ENCODE measurements at regions not wholly inside any gene's neighbourhood (a gene's known extent, or its start where the extent isn't known, plus 50 kb on each side); places are given as distances from the start of the nearest gene placed in this dataset.

DNA sequence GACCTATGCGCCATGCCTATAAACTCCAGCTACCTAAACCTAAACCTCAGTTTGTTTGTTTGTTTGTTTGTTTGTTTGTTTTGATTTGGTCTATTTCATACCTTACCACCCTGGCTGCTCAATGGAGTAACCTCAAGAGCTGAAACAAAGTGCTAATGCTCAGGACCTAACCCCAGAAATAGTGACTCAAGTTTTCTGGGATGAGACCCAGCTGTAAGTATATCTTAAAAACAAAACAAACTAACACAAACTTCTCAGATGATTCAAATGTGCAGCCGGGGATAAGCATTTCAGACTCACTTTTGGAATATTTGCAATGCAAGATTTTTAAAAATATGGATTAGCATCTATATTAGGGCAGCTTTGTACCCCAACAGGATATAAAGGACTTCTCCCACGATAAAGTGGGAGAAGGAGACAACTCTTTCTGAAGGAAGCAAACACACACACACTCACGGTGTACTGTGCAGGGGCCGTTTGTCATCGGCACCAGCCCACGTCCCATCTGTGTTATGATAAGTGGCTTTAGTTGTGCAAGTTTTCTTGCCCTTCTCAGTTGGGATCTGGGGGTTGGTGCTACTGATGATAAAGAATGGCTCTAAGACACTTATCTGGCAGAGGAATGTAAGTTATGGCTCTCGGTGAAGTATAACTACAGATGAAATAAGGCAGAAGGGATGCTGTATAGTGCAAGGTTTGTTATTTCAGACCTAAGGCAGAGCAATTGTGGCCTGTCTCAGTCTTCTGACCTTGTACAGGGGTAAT lies 516.7 kb upstream of the TMEM132C start:
- no peak for DNase-seq

DNA sequence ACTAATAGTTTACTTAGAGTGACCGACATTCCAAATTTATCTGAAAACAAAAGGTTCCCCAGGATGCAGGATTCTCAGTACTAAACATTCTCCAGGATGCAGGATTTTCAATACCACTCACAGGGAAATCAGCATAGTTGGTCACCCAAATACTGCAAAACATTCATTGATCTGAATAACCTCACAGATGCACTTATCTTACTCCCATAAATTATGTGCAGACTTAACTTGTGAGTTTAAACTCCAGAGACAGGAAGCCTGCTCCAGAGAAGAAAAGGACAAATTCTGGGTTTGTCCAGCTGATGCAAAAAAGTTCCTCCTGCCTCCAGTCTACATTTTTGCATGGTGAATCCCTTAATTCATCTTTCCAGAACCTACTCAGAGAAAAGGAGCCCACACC lies 514.2 kb upstream of the TMEM132C start:
- no peak for DNase-seq

DNA sequence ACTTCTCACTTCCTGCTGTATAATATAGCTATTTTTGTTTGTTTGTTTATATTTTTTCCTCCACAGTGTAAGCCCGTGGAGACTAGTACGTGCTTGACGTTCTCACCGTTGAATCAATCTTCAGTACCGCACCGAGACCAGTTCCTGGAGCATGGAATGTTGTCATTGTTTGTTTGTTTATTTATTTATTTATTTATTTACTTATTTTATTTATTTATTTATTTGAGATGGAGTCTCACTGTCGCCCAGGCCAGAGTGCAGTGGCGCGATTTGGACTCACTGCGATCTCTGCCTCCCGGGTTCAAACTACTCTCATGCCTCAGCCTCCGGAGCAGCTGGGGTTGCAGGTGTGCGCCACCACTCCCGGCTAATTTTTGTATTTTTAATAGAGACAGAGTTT lies 506.6 kb upstream of the TMEM132C start:
- DNase-seq: no peak

DNA sequence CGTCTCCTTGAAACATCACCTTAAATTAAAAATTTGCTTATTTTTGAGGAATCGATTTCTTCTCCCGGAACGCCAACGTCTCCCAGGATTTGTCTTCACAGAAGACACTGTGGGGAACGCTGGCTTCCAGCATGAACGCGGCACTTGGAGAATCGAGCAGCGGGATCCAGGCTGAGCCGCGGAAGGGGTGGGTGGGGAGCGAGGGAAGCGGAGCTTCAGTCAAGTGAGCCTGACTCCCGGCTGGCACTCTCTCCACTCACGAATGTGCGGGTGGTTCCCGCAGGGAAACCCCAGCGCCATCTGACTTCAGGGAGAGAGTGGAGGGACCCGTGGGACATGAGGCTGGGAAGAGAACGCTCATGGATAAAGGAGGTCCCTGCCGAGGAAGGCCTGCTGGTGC lies 506.0 kb upstream of the TMEM132C start:
- no peak for DNase-seq

DNA sequence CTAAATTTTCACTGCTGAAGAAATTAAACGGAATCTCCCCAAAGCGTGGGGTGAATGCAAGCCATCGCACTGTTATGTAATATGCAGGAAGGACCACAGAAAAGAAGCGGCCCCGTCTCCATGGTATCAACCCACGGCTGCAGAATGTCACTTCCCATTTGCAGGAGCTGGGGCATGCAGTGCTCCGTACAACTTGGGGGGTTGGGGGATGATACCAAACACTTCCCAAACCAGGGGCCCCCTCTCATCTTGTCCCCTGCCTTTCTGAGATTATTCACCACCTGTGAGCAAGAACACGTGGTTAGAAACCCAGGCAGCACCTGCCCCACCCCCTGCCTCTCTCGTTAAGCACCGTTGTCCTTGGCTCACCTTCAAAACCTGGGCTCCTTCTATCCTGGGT lies 505.1 kb upstream of the TMEM132C start:
- peak; percentile 75 to 83 (median 81) for DNase-seq

DNA sequence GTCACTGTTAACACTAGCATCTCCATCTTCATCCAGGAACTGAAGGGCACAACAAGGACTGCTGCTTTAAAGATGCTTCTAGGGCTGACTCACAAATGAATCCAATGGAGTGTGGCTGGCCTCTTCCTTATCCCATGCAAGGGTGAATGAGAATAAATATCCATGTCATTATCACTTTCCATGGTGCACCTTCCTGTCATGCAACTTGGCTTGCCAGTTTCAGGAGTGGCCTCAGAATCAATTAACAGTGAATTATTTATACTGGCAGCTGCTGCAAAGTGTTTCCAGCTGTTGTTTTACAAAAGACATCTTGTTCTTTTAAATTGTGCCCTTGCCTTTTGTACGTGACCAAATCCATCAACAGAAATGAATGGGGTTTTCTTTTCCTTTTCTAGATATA lies 499.3 kb upstream of the TMEM132C start:
- no peak for DNase-seq

DNA sequence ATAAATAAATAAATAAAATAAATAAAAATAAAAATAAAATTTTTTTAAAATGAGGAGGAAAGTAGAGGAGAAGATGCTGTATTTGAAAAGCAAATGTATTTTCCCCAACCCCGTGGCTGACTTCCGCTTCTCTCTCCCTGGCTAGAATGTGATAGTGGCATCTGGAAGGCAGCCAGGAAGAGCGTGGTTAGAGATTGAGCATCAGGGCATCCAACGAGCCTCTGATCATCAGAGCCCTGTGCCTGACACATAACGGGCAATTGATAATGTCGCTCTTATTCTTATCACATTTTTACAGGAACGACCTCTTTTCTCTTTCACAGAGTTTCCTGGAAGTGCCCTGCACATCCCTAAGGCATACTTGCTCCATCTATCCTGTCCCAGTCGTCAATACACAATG lies 496.9 kb upstream of the TMEM132C start:
- DNase-seq: peak; percentile 33 to 63 (median 53)

DNA sequence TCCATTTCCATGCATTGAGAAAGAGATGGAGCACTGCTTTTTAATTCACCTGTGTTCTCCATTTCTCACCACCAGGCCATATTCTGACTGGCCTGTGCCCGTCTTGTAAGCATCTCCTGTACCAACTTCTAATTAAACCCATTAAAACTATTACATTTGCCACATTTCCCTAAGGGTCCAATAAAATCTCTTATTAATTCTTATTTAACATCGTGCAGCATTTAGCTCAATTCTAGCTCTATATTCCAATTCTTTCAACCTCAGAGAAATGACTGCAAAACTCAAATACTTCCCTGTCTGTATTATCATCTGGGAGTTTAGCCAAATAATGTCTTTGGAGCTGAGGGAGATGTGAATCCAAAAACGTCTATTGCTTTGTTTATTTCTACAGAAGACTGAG lies 495.4 kb upstream of the TMEM132C start:
- DNase-seq: no peak

DNA sequence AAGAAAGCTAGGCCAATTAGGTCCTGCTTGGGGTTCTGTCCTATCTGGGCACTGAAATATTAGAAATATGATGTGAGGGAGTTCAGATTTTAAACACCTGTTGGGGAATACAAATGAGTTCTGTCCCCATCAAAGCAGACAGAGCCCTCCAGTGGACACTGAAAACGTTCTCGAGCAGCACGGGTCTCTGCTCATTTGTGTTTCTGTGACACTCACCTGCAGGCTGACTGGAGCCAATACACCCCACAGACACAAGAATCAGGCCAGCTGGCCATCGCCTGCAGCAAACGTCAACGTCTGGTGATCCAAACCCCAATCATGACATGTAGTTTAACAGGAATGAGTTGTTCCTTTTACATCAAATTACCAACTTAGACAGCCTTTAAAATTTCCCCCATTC lies 493.4 kb upstream of the TMEM132C start:
- no peak for DNase-seq

DNA sequence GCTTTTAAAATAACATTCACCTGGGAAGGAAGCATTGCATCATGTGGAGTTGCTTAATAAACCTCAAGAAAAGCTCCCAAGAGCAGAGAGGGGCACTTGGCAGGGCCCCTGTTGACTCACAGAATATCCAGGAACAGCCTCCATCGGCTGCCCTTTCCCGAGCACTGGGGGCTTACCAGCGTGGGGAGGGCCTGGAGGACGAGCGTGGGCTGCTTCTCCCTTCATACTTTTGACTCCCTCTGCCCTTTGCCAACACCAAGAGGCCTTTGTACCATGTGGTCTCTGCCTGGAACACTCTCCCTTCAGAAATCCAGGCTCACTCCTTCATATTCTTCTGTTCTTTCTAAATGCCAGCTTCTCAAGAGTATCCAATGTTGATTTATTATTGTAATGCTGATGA lies 492.1 kb upstream of the TMEM132C start:
- DNase-seq: no peak

DNA sequence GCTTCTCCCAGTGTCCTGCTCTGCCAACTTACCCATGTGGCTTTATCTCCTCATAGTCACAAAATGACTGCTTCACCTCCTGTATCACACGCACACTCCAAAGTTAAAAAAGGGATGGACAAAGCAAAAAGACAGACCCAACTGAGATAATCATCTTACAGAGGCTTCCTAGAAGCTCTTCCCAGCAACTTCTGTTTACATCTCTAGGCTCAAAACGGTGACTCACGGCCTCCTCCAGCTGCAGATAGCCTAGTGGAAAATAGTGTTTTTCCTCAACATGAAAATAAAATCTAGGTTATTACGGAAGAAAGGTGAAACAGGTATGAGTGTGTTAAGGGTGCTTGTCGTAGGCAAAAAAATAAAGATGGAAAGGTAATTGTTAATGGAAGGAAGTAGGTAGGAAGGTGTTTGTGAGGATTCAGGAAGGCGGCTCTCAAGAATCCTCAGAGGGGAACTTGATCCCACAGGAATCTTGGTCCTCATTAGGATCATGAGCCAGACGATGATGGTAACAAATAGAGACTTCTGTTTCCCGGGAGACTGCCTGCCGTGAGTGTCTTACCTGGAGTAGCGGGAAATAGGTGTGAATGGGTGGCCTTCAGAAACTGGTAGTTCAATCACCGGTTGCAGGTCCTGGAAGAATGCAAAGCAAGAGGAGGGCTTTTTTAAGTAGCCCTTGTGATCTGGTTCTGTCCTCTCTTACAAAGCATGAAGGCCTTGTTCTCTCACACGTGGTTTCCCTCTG lies 487.5 kb upstream of the TMEM132C start:
- DNase-seq: no peak

DNA sequence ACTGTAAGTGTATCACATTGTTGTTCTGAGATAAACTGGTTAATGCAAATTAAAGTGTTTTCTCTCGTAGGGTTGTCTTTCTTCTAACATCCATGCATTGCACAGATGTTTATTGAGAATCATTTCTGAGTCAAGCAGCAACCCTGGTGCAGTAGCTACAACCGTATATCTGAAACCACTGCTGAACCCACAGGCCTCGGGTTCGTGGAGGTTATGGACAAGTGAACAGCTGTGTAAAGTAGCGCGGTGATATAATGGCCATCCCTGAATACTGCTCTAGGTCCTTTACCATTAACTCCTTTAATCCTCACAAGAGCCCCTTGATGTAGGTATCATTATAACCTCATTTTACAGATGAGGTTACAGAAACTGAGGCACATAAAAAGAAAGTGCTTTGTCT lies 486.1 kb upstream of the TMEM132C start:
- no peak for DNase-seq

DNA sequence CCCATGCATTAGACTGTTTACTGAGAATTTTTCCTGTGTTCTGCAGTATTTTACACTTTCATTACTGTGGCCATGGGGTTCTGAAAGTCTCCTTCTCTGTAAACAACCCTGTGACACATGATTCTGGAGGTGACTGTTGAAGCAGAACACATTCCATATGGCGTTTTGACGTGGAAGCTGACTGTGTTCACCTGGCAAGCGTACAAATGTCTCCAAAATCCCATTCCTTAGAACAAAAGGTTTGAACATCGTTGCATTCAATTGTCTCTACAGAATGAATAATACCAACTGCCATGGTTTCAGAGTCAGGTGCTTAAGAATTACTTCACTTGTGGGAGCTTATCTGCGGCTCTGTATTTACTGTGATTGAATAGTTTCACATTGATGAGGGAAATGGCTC lies 485.6 kb upstream of the TMEM132C start:
- no peak for DNase-seq

DNA sequence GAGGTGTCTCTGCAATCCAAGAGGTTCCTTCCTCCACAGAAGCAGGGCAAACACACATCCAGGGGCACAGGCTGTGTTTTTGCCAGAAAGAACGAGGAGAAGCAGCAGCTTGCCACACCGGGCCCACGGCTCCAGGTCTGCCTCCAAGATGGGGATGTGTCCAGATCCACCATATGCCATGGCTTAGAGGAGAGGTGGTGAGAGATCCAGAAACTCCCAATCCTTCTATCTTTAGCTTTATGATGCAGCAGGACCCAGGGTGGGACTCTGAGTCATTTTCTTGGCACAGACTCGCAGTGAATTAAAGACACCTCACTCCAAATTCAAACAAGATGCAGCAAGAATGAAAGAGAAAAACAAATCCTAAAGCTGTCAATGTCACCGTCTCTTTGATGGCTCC lies 481.4 kb upstream of the TMEM132C start:
- no peak for DNase-seq

DNA sequence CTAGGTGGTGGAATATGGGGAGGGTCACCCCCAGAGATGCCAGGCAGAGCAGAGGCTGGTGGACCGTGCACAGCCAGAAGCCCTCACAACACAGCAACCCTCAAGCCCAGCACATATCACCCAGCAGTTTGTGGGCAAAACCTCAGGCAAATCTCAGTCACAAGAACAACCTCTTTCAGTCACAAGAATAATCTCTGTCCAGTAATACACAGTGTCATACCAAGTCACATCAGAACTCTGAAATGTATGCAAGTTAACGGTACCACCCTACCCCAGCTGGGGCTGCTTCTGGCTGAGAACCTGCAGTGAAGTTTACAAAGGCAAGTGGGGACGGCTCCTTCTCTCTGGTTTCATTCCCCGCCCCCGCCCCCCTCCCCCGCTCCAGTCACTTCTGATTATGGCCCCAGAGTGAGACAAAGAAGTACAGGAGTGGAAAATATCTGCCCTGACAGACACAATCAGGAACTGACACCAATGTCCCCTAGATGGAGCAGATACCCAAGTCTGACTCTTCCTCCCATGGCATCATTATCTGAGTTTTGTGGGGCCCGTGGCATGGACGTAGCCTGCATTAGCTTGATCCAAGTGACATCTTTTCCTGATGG lies 480.9 kb upstream of the TMEM132C start:
- DNase-seq: no peak

DNA sequence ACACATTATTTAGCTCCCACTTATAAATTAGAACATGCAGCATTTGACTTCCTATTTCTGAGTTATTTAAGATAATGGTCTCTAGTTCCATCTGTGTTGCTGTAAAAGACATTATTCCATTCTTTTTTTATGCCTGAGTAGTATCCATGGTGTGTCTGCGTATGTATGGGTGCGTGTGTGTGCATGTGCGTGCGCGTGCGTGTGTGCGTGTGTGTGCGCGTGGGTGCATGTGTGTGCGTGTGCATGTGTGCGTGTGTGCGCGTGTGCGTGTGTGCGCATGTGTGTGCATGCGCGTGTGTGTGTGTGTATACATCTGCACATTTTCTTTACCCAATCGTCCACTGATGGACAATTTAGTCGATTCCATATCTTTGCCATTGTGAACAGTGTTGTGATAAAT lies 479.4 kb upstream of the TMEM132C start:
- DNase-seq: no peak

DNA sequence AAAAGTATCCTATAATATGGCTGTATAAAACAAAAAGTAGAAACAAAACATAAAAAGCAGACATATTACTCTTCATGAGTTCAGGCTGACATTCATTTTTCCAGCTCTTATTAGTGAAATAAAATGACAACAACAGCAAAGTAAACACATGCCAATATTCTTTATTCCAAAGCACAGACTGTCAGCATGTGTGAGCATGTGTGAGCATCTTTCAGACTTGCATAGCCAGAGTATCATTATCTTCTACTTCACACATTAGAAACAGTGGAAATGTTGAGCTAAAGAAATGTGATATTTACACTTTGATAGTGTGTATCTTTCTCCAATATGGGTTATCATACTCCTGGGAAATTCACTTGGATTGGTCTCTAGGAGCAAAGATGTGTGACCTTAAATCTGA lies 476.6 kb upstream of the TMEM132C start:
- DNase-seq: no peak

DNA sequence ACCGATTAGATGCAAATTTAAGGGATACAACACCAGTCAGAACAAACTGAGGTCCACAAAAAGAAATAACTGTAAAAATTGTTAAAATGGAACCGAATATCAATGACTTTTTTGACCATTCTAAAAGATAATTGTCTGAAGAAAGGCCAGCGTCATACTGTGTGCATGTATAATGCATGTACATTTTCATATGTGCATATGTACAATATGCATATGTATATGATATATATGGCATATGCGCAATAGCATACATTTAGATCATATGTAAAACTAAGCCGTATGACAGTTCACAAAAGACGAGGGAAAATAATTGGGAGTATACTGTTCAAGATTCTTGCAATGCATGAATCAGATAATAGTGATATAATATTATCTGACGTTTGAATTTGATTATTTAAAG lies 475.8 kb upstream of the TMEM132C start:
- no peak for DNase-seq

DNA sequence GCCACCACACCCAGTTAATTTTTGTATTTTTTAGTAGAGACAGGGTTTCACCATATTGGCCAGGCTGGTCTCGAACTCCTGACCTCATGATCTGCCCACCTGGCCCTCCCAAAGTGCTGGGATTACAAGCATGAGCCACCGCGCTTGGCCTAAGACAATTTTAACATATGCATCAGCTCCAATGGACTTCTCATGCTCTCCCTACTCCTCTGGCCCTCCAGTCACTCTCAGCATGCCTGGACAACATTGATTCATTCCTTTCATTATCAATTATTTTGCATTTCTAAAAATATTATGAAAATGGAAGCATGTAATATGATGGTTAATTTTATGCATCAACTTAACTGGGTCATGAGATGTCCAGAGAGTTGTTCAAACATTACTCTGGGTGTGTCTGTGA lies 469.1 kb upstream of the TMEM132C start:
- no peak for DNase-seq

DNA sequence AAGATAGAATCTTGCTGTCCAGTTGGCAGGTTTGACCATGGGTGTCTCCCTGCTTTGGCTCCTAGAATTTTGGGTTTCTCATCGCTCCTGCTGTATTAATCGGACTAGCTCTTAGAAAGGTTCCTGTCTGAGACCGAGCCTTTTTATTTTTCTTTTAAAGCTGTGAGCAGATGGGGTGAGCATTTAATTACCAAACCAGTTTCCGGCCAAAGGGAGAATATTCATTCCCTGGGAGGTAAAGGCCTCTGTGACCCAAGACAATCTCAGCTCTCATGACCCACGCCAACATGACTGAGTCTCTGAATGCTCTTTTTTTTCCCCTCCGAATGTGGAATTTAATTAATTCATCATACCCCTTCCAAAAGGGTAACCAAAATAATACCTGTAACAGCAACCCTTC lies 464.7 kb upstream of the TMEM132C start:
- no peak for DNase-seq

DNA sequence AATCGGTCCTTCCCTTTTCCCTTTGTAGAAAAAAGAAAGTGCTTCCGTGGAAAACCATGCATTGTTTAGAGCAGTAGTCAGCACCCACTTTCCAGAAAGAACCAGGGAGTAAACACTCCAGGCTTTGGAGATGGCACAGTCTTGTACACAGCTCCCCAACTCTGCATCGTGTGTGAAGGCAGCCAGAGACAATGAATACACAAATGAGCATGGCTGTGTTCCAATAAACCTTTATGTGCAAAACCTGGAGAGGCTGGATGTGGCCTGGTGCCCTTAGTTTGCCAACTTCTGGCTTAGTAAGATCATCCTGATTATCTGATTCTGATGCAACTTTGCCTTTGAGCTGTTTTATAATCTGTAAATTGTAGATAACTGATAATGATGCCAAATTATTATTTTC lies 463.4 kb upstream of the TMEM132C start:
- no peak for DNase-seq

DNA sequence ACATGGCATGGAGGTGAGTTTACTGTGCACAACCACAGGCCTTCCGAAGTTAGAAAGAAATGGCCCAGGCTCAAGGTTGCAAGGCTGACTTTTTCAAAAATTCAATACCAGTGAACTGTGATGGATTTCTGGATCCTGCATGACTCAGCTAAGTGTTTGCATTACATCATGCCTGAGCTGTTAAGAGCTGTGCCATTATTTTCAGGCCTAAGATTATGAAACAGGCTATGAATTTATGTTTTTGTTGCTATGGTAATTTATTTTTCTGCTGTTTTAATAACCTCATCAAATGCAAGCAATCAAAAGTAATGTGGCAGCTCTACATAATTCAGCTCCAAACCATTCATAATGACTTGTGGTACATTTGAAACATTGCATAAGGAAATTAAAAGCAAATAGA lies 457.7 kb upstream of the TMEM132C start:
- peak; percentile 9 to 58 (median 44) for DNase-seq

DNA sequence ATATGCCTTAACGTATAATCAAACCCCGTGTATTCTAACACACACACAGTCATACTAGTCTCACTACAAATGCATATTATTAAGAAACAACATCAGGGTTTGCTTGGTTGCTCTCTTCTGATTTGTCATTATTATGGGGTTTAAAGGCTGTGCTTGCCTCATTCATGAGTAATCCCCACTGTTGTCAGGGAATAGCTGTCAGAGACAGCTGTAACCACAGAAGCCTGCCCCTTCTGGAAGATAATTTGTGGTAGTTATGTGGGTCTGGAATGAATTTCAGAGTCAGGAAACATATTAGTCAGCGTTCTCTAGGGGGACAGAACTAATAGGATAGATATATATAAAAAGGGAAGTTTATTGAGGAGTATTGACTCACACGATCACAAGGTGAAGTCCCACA lies 456.9 kb upstream of the TMEM132C start:
- DNase-seq: peak; percentile 56 to 87 (median 66)

DNA sequence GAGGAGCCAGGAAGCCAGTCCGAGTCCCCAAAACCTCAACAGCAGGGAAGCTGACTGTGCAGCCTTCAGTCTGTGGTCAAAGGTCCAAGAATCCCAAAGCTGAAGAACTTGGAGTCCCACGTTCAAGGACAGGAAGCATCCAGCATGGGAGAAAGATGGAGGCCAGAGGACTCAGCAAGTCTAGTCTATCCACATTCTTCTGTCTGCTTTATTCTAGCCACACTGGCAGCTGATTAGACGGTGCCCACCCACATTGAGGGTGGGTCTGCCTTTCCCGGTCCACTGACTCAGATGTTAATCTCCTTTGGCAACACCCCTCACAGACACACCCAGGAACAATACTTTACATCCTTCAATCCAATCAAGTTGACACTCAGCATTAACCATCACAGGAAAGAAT lies 456.5 kb upstream of the TMEM132C start:
- DNase-seq: peak in 1 of 4 experiments; percentile 56
